K562 (cell line): ENCODE measurements at regions not wholly inside any gene's neighbourhood (a gene's known extent, or its start where the extent isn't known, plus 50 kb on each side); places are given as distances from the start of the nearest gene placed in this dataset.

Experiments
- ATAC-seq: fragments of 200-7000 bp; cut with Tn5 transposase; 3 replicates; pipeline ENCODE4 v1.9.1; 2020; ENCODE audit warnings: moderate library complexity
- BruUV-seq: library from RNA; stranded (reverse); fragments of 400-500 nt; replicated peaks from 2 replicates; lab custom pipeline; 2021; lab: Mats Ljungman, UMichigan
- CTCF ChIA-PET: fragments of 300-600 bp; formaldehyde crosslinking; extraction: SDS; loops from one replicate; lab custom pipeline; 2021; ENCODE audit warnings: low intra/inter-chr PET ratio; lab: Yijun Ruan, JAX
- POLR2A ChIA-PET: fragments of 300-600, 350-650 bp; sonication (Branson Sonifier 250); formaldehyde crosslinking; extraction: SDS; loops from one replicate; lab custom pipeline; 2021; ENCODE audit warnings: antibody characterized with exemption, inconsistent platforms; lab: Yijun Ruan, JAX
- DNase-seq, 4 experiments: peaks; one replicate each; pipeline versions ENCODE4 v3.0.0 to v3.0.0-alpha.2; 2011 to 2018; ENCODE audit warnings: low spot score in 3 of 4, mixed read lengths in 3 of 4; ENCODE audit errors: extremely low read depth in 1 of 4
- FAIRE-seq: peaks from 2 replicates; lab custom pipeline; 2011; peaks lifted over from hg19 to GRCh38; lab: Jason Lieb, UNC
- H2AFZ ChIP-seq: 2 replicates; pipeline ENCODE4 v1.6.0; 2011; ENCODE audit warnings: low read depth, low read length, control low read depth, inconsistent platforms
- H3K27ac ChIP-seq: fragments of 200-600 bp; 3 replicates; pipeline ENCODE4 v1.8.0; 2011; ENCODE audit warnings: low read depth, mild to moderate bottlenecking, control low read depth, inconsistent platforms, low read length, moderate library complexity, mixed read lengths; ENCODE audit errors: extremely low read depth
- H3K27me3 ChIP-seq, 2 experiments: fragments of 300-600 bp in 1 of 2; 2 replicates in 1 of 2; 3 replicates in 1 of 2; pipeline versions ENCODE4 v1.6.0 to v1.8.0; 2011; ENCODE audit warnings: inconsistent platforms in 2 of 2, low read length in 2 of 2, mild to moderate bottlenecking in 1 of 2, mixed read lengths in 1 of 2, moderate library complexity in 1 of 2; ENCODE audit not compliant: control insufficient read depth in 2 of 2, insufficient read depth in 2 of 2
- H3K36me3 ChIP-seq: fragments of 300-600 bp; 3 replicates; pipeline ENCODE4 v1.8.0; 2011; ENCODE audit warnings: mild to moderate bottlenecking, low read length, inconsistent platforms; ENCODE audit not compliant: control insufficient read depth, insufficient read depth
- H3K4me1 ChIP-seq, 2 experiments: fragments of 200-600 bp in 1 of 2; replicated peaks in 1 of 2; 2 replicates in 1 of 2; 3 replicates in 1 of 2; pipeline versions ENCODE4 v1.5.1 to v1.8.0; 2011; ENCODE audit warnings: inconsistent platforms in 2 of 2, low read length in 2 of 2, mild to moderate bottlenecking in 1 of 2, mixed read lengths in 1 of 2, moderate library complexity in 1 of 2; ENCODE audit not compliant: control insufficient read depth in 2 of 2, insufficient read depth in 2 of 2
- H3K4me2 ChIP-seq: 2 replicates; pipeline ENCODE4 v1.6.1; 2011; ENCODE audit warnings: low read length, control low read depth, inconsistent platforms, mixed read lengths; ENCODE audit not compliant: insufficient read depth
- H3K4me3 ChIP-seq: fragments of 200-600 bp; sonication (generic), shearing (Covaris generic); 2 replicates; pipeline ENCODE4 v1.5.1; 2016; ENCODE audit warnings: control low read depth, inconsistent platforms
- H3K79me2 ChIP-seq: fragments of 200-600 bp; 3 replicates; pipeline ENCODE4 v1.8.0; 2011; ENCODE audit warnings: low read length, inconsistent platforms; ENCODE audit not compliant: control insufficient read depth, insufficient read depth
- H3K9ac ChIP-seq, 2 experiments: 2 replicates each; pipeline versions ENCODE4 v1.6.0 to v1.6.1; 2011; ENCODE audit warnings: low read depth in 2 of 2, low read length in 2 of 2, control low read depth in 1 of 2, inconsistent platforms in 1 of 2, mild to moderate bottlenecking in 1 of 2, mixed read lengths in 1 of 2; ENCODE audit not compliant: insufficient read depth in 1 of 2
- H3K9me1 ChIP-seq: one replicate; pipeline ENCODE4 v1.6.0; 2011; ENCODE audit warnings: inconsistent platforms, mild to moderate bottlenecking, low read length, moderate library complexity; ENCODE audit not compliant: control insufficient read depth, insufficient read depth
- H3K9me3 ChIP-seq: replicated peaks from 2 replicates; pipeline ENCODE4 v1.5.1; 2011; ENCODE audit warnings: low read depth, low read length, inconsistent platforms; ENCODE audit not compliant: control insufficient read depth, insufficient read depth
- H4K20me1 ChIP-seq: replicated peaks from 2 replicates; pipeline ENCODE4 v1.6.1; 2011; ENCODE audit warnings: low read length, inconsistent platforms, mixed read lengths; ENCODE audit not compliant: control insufficient read depth, insufficient read depth
- CBFA2T2 ChIP-seq: fragments of 450-650 bp; conservative IDR thresholded peaks from 2 replicates; pipeline ENCODE4 v1.6.1; 2017; ENCODE audit warnings: mild to moderate bottlenecking
- CBX2 ChIP-seq: fragments of 200-600 bp; sonication (generic); IDR thresholded peaks from one replicate; pipeline ENCODE4 v1.6.1; 2012; ENCODE audit warnings: mild to moderate bottlenecking, low read length, inconsistent platforms; ENCODE audit not compliant: insufficient read depth, poor library complexity, severe bottlenecking
- CC2D1A ChIP-seq: fragments of 450-650 bp; IDR thresholded peaks from 2 replicates; pipeline ENCODE4 v1.6.1; 2017; ENCODE audit warnings: mild to moderate bottlenecking
- CEBPB ChIP-seq: fragments of 450-650 bp; IDR thresholded peaks from 2 replicates; pipeline ENCODE4 v1.6.1; 2016; ENCODE audit warnings: missing genetic modification characterization, missing compliant biosample characterization
- HCFC1 ChIP-seq: IDR thresholded peaks from 2 replicates; pipeline ENCODE4 v1.6.1; 2012; ENCODE audit warnings: low read depth, low read length, improper control_type of control experiment
- KLF6 ChIP-seq: fragments of 250-450 bp; sonication (Bioruptor Pico); IDR thresholded peaks from 2 replicates; pipeline ENCODE4 v1.4.0; 2020; ENCODE audit warnings: mild to moderate bottlenecking, moderate library complexity, borderline replicate concordance
- LEF1 ChIP-seq: fragments of 450-650 bp; IDR thresholded peaks from 2 replicates; pipeline ENCODE4 v1.6.1; 2016; ENCODE audit warnings: mild to moderate bottlenecking
- NFATC3 ChIP-seq: fragments of 450-650 bp; IDR thresholded peaks from 2 replicates; pipeline ENCODE4 v1.6.1; 2017; ENCODE audit warnings: mild to moderate bottlenecking
- NR2C2 ChIP-seq, 2 experiments: fragments of 200-800 bp in 1 of 2; sonication (Bioruptor generic) in 1 of 2; sonication (generic) in 1 of 2; formaldehyde crosslinking in 1 of 2; IDR thresholded peaks; 2 replicates each; pipeline versions ENCODE4 v1.6.1 to v1.8.0; 2016 to 2022; ENCODE audit warnings: mild to moderate bottlenecking in 1 of 2, missing compliant biosample characterization in 1 of 2, missing genetic modification characterization in 1 of 2, missing genetic modification reagents in 1 of 2
- PTRF ChIP-seq: fragments of 450-650 bp; IDR thresholded peaks from 2 replicates; pipeline ENCODE4 v1.6.1; 2016; ENCODE audit warnings: mild to moderate bottlenecking, missing genetic modification characterization, missing compliant biosample characterization
- SREBF1 ChIP-seq: fragments of 150-350 bp; IDR thresholded peaks from 2 replicates; pipeline ENCODE4 v1.6.1; 2014; ENCODE audit warnings: antibody characterized with exemption, low read depth, low read length, borderline replicate concordance
- TCF3 ChIP-seq: sonication (generic); formaldehyde crosslinking; IDR thresholded peaks from 2 replicates; pipeline ENCODE4 v1.4.0; 2020; ENCODE audit warnings: mild to moderate bottlenecking, missing genetic modification reagents
- ZBTB34 ChIP-seq: fragments of 250-450 bp; sonication (Bioruptor Pico); IDR thresholded peaks from 2 replicates; pipeline ENCODE4 v1.8.0; 2021; ENCODE audit warnings: mild to moderate bottlenecking, moderate library complexity
- ZFPM2 ChIP-seq: fragments of 250-450 bp; sonication (Bioruptor Pico); IDR thresholded peaks from 2 replicates; pipeline ENCODE4 v1.5.1; 2022; ENCODE audit warnings: mild to moderate bottlenecking
- ZKSCAN3 ChIP-seq: fragments of 250-450 bp; sonication (Bioruptor Pico); IDR thresholded peaks from 2 replicates; pipeline ENCODE4 v1.4.0; 2020
- ZNF445 ChIP-seq: fragments of 250-450 bp; sonication (Bioruptor Pico); IDR thresholded peaks from 2 replicates; pipeline ENCODE4 v1.4.0; 2020; ENCODE audit warnings: low read depth, mild to moderate bottlenecking, moderate library complexity
- ZNF551 ChIP-seq: fragments of 250-450 bp; sonication (Bioruptor Pico); IDR thresholded peaks from 2 replicates; pipeline ENCODE4 v1.5.0; 2021; ENCODE audit warnings: mild to moderate bottlenecking, moderate library complexity
- ZNF57 ChIP-seq: fragments of 450-650 bp; formaldehyde crosslinking; IDR thresholded peaks from 2 replicates; pipeline ENCODE4 v1.4.0; 2020; ENCODE audit warnings: mild to moderate bottlenecking, moderate library complexity
- ZNF668 ChIP-seq: fragments of 250-450 bp; sonication (Bioruptor Pico); IDR thresholded peaks from 2 replicates; pipeline ENCODE4 v1.8.0; 2022; ENCODE audit warnings: mild to moderate bottlenecking, inconsistent platforms
- WGBS: fragments of 100-300 bp; shearing (Covaris generic); methylation state at CpG from one replicate; pipeline ENCODE4 v1.1.6; 2016; ENCODE audit warnings: low coverage, mixed read lengths; ENCODE audit not compliant: insufficient coverage; ENCODE audit errors: missing lambda C conversion rate; 5-methylcytosine and 5-hydroxymethylcytosine counted together
- in situ Hi-C: fragments of 300-500 bp; cut with MboI; formaldehyde crosslinking; loops from 4 replicates; pipeline ENCODE4 v1.15.0; 2018; ENCODE audit warnings: inconsistent platforms, mixed read lengths
- intact Hi-C: fragments of 100-400 bp; cut with micrococcal nuclease; formaldehyde crosslinking; loops from 2 replicates; pipeline ENCODE4 v1.14.2; 2022

- DNase-seq (no peak), ATAC-seq (no peak), FAIRE-seq (no peak)
- Histone ChIP-seq H3K79me2 (no peaks in the 10 kb centered on the region), H4K20me1 (no peaks in the 10 kb centered on the region), H3K27ac (no peak overlapping the region), H3K4me3 (no peak overlapping the region), H3K4me1 (no peaks in the 10 kb centered on the region), H3K27me3 (no peaks in the 10 kb centered on the region; a peak in 1 of 5 replicates), H3K9ac (no peak overlapping the region), H3K9me3 (no peaks in the 10 kb centered on the region), H2AFZ (no peak overlapping the region), H3K4me2 (no peak overlapping the region), H3K36me3 (no peaks in the 10 kb centered on the region), H3K9me1 (no peaks in the 10 kb centered on the region)
- ChIA-PET CTCF (no interaction called here), POLR2A (no interaction called here)
- in situ Hi-C loops = no loop called here
- intact Hi-C loops = no loop called here
- TF ChIP-seq ZNF551 (CRISPR knock-in tag) = no peak
- TF ChIP-seq ZFPM2 (CRISPR knock-in tag) = no peak
- TF ChIP-seq KLF6 (CRISPR knock-in tag) = no peak
- no peak for TF ChIP-seq CEBPB
- no peak for TF ChIP-seq ZKSCAN3 (CRISPR knock-in tag)
- no peak for TF ChIP-seq CBFA2T2
- no peak for TF ChIP-seq ZNF445 (CRISPR knock-in tag)
- no peak for TF ChIP-seq HCFC1
- no peak for TF ChIP-seq PTRF (tag)
- no peak for TF ChIP-seq ZNF57 (CRISPR knock-in tag)
- TF ChIP-seq NFATC3 = no peak
- TF ChIP-seq NR2C2 (CRISPR knock-in tag; IDR thresholded peaks at IDR 0.05) = no peak
- TF ChIP-seq NR2C2 (tag; IDR thresholded peaks at IDR 0.05) = no peak
- TF ChIP-seq SREBF1 = no peak
- TF ChIP-seq LEF1 = no peak
- TF ChIP-seq ZBTB34 (CRISPR knock-in tag) = no peak
- TF ChIP-seq ZNF668 (CRISPR knock-in tag) = no peak
- TF ChIP-seq TCF3 (CRISPR knock-in tag) = no peak
- TF ChIP-seq CC2D1A = no peak
- TF ChIP-seq CBX2 = no peak
- 0% methylated on average over 1 of the region's 1 CpG for WGBS
- no TSS peak for BruUV-seq
These were observed 62.5 kb upstream of the HIF1A start for GRCh38 chr14:61632807-61633206.
